NCI-H69 (cell line): ENCODE measurements at regions not wholly inside any gene's neighbourhood (a gene's known extent, or its start where the extent isn't known, plus 50 kb on each side); places are given as distances from the start of the nearest gene placed in this dataset.
"Not testable (repeated sequence)": the region's sequence is repeated elsewhere in the genome, so short reads cannot be mapped to it uniquely, and the experiment has no call there.

Experiments used
- DNase-seq: peaks from one replicate; lab custom pipeline; 2025; lab: John Stamatoyannopoulos, UW

GRCh38 chr2:58503918-58504317 is 262.8 kb upstream of the FANCL start:
- DNase-seq, result no peak

GRCh38 chr2:58502931-58503330 is 261.8 kb upstream of the FANCL start:
- DNase-seq, result peak; percentile 13

GRCh38 chr2:58501371-58502160 is 260.4 kb upstream of the FANCL start:
- peak; percentile 79 for DNase-seq

- DNase-seq, result peak; percentile 88
Observed at GRCh38 chr2:58497168-58497567, 256.0 kb upstream of the FANCL start.

- no peak for DNase-seq
Observed at GRCh38 chr2:58495806-58496205, 254.7 kb upstream of the FANCL start.

GRCh38 chr2:58494071-58494501 is 253.0 kb upstream of the FANCL start:
- DNase-seq, result no peak

- DNase-seq, result no peak
Observed at GRCh38 chr2:58484629-58485028, 243.5 kb upstream of the FANCL start.

GRCh38 chr2:58484221-58484620 is 243.1 kb upstream of the FANCL start:
- no peak for DNase-seq

GRCh38 chr2:58483307-58483706 is 242.2 kb upstream of the FANCL start:
- DNase-seq, result no peak

- no peak for DNase-seq
Observed at GRCh38 chr2:58481670-58482069, 240.5 kb upstream of the FANCL start.

GRCh38 chr2:58480141-58480540 is 239.0 kb upstream of the FANCL start:
- DNase-seq, result peak; percentile 14

- DNase-seq, result peak; percentile 83
Observed at GRCh38 chr2:58479535-58480140, 238.5 kb upstream of the FANCL start.

- peak; percentile 2 for DNase-seq
Observed at GRCh38 chr2:58476556-58476955, 235.4 kb upstream of the FANCL start.

GRCh38 chr2:58475756-58476155 is 234.6 kb upstream of the FANCL start:
- no peak for DNase-seq

- no peak for DNase-seq
Observed at GRCh38 chr2:58473165-58473564, 232.0 kb upstream of the FANCL start.

- DNase-seq, result peak; percentile 61
Observed at GRCh38 chr2:58466804-58467203, 225.7 kb upstream of the FANCL start.

- not testable (repeated sequence) for DNase-seq
Observed at GRCh38 chr2:58466021-58466420, 224.9 kb upstream of the FANCL start.

- DNase-seq, result no peak
Observed at GRCh38 chr2:58460670-58461069, 219.5 kb upstream of the FANCL start.

- DNase-seq, result peak; percentile 41
Observed at GRCh38 chr2:58449286-58450010, 208.3 kb upstream of the FANCL start.

- DNase-seq, result no peak
Observed at GRCh38 chr2:58448845-58449244, 207.7 kb upstream of the FANCL start.

- peak; percentile 88 for DNase-seq
Observed at GRCh38 chr2:58448065-58448507, 207.0 kb upstream of the FANCL start.

- DNase-seq, result no peak
Observed at GRCh38 chr2:58447586-58447985, 206.5 kb upstream of the FANCL start.

GRCh38 chr2:58441643-58442042 is 200.5 kb upstream of the FANCL start:
- DNase-seq, result no peak
